ENCODE measurements at regions not wholly inside any gene's neighbourhood (a gene's known extent, or its start where the extent isn't known, plus 50 kb on each side); places are given as distances from the start of the nearest gene placed in this dataset.
"Not testable (repeated sequence)": the region's sequence is repeated elsewhere in the genome, so short reads cannot be mapped to it uniquely, and the experiment has no call there.

DNA sequence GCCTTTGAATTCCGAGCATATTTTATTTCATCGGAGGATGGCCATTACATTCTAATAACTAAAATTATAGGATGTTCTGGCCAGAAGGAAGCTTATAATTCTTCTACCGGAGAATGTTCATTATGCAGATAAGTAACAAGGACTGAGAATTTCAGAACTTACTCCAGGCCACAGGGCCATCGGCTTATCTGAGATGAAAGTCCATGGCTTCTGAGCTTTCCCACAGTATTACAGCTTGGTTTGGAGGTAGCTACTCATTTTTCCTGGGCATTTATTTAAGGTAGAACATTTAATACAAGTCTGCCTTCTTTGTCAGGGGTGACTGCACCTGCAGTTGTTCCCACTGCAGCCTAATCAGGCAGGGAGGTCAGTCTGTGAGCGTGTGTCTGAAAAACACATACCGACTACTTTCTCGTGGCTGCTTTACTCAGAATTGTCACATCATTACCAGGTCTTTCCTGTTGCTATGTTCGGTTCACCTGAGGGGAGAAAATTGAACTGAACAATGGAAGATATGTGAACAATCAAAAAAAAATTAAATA lies 219.7 kb upstream of the CPHXL start:
- H3K9me3 ChIP-seq (ENCODE audit: control insufficient read depth, low read length, poor library complexity, severe bottlenecking), result no peaks in the 10 kb centered on the region
- no peak for DNase-seq
- no peak for ATAC-seq
- no peak overlapping the region for H3K4me3 Mint-ChIP-seq
- peaks cover 29% of the 10 kb centered on the region for H3K27me3 Mint-ChIP-seq
- H3K4me1 Mint-ChIP-seq, result peaks cover 2% of the 10 kb centered on the region
- H3K36me3 Mint-ChIP-seq (ENCODE audit: low read depth), result no peaks in the 10 kb centered on the region
- no peak overlapping the region for H3K27ac Mint-ChIP-seq

DNA sequence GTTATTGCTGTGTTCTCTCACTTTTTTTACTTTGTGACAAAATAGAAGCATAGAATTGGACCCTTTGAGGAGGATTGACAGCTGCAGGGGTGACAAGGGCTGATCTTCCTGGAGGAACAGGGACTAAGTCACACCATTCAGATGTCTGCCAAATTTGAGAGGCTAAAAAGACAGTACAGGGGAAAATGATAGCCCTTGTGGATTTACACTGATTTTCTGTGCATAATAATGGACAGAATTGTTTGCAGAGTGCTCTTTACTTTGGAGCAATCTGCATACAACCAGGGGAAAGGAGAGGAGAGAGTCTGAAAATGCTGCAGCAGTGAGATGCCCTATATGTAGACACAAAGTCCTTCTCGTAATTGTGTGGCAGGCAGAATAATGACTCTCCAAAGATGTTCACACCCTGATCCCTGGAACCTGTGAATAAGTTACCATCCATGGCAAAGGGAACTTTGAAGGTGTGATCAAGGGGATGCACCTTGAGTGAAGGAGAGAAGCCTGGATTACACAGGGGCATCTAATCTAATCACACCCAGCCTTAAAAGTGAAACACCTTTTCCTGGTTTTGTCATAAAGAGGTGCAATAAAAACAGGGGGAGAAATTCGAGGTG lies 221.4 kb upstream of the CPHXL start:
- H3K36me3 Mint-ChIP-seq (ENCODE audit: low read depth), result no peaks in the 10 kb centered on the region
- DNase-seq (no peak), ATAC-seq (no peak)
- H3K4me1 Mint-ChIP-seq, result peaks cover 2% of the 10 kb centered on the region
- H3K4me3 Mint-ChIP-seq, result no peak overlapping the region
- peaks cover 29% of the 10 kb centered on the region for H3K27me3 Mint-ChIP-seq
- H3K9me3 ChIP-seq (ENCODE audit: control insufficient read depth, low read length, poor library complexity, severe bottlenecking), result no peaks in the 10 kb centered on the region
- H3K27ac Mint-ChIP-seq, result no peak overlapping the region

DNA sequence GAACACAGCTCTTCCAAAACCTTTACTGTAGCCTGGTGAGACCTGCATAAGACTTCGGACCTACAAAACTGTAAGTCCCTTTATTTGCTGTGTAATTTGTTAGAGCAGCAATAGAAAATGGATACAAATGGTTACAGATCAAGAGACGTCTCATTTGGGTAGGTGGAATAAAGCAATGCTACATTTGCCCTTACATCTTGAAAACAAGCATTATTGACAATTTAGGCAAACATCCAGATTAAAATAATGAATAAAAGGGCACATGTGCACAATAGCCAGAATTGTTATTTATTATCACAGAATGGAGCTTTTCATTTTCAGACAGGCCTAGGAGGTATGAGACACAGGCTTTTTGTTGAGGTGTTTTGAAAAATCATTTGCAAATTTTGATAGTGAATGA lies 222.2 kb upstream of the CPHXL start:
- DNase-seq (no peak), ATAC-seq (no peak)
- Mint-ChIP-seq H3K4me1 (no peaks in the 10 kb centered on the region), H3K27me3 (peaks cover 25% of the 10 kb centered on the region), H3K4me3 (no peak overlapping the region), H3K36me3 (ENCODE audit: low read depth) (no peaks in the 10 kb centered on the region), H3K27ac (no peak overlapping the region)
- no peaks in the 10 kb centered on the region for H3K9me3 ChIP-seq (ENCODE audit: control insufficient read depth, low read length, poor library complexity, severe bottlenecking)

DNA sequence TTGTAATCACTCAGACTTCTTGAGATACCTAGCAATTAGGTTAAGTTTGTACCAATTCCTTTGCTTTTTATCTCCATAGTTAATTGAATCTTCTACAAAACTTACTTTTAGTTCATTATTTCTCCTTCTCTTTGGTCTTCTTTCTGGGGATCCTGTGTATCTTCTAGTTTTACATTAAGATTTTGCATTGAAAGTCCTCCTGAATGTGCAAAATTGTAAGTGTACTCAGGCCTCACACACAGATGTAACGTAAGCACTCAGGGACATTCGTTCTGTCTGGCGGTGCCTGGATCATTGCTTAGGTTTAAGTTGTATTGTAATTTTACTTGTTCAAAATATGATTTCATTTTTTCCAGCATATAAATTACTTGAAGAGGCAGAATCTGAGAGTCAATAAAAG lies 222.6 kb upstream of the CPHXL start:
- no peaks in the 10 kb centered on the region for H3K4me1 Mint-ChIP-seq
- H3K27ac Mint-ChIP-seq, result no peak overlapping the region
- no peak overlapping the region for H3K4me3 Mint-ChIP-seq
- H3K36me3 Mint-ChIP-seq (ENCODE audit: low read depth), result no peaks in the 10 kb centered on the region
- DNase-seq (no peak), ATAC-seq (no peak)
- H3K9me3 ChIP-seq (ENCODE audit: control insufficient read depth, low read length, poor library complexity, severe bottlenecking), result no peaks in the 10 kb centered on the region
- H3K27me3 Mint-ChIP-seq, result peaks cover 24% of the 10 kb centered on the region

DNA sequence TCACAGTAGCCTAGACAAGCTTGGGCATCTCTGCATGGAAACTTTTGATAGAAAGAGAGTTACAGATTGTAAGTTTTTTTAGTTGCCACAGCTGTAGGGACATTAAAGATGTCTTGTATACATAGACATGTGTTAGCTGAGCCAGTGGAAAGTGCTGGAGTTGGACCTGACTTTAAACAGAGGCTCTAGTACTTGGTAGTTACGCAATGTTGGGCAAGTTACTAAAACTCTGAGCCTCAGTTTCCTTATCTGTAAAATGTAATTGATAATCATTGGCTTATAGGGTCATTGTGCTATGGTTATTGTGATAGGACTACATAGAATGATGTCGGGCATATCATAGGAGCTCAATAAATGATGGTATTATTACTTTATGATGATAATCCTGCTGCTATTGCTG lies 225.8 kb upstream of the CPHXL start:
- H3K9me3 ChIP-seq (ENCODE audit: control insufficient read depth, low read length, poor library complexity, severe bottlenecking), result no peaks in the 10 kb centered on the region
- Mint-ChIP-seq H3K4me3 (no peak overlapping the region), H3K36me3 (ENCODE audit: low read depth) (no peaks in the 10 kb centered on the region), H3K27me3 (peaks cover 24% of the 10 kb centered on the region), H3K27ac (no peak overlapping the region), H3K4me1 (no peaks in the 10 kb centered on the region)
- no peak for ATAC-seq
- no peak for DNase-seq

DNA sequence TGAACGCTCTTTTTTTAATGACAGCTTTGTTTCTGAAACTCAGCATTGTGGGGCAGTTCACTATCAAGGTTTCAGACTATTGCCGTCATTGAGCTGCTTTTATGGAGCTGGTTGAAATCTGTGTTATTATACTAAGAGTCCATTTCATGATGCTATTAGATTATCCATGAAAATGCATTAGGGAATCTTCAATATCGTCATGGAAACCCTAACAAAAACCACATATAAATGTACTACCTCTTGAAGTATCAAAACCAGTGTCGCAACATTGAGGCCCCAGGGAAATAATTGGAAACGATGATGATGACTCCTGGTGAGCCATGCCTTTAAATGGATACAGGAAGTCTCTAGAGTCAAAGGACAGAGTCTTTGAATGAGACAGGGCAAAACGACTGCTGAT lies 231.6 kb upstream of the CPHXL start:
- Mint-ChIP-seq H3K36me3 (ENCODE audit: low read depth) (no peaks in the 10 kb centered on the region), H3K4me3 (no peak overlapping the region), H3K27ac (no peak overlapping the region), H3K27me3 (no peaks in the 10 kb centered on the region), H3K4me1 (no peaks in the 10 kb centered on the region)
- DNase-seq (no peak), ATAC-seq (no peak)
- no peaks in the 10 kb centered on the region for H3K9me3 ChIP-seq (ENCODE audit: control insufficient read depth, low read length, poor library complexity, severe bottlenecking)

DNA sequence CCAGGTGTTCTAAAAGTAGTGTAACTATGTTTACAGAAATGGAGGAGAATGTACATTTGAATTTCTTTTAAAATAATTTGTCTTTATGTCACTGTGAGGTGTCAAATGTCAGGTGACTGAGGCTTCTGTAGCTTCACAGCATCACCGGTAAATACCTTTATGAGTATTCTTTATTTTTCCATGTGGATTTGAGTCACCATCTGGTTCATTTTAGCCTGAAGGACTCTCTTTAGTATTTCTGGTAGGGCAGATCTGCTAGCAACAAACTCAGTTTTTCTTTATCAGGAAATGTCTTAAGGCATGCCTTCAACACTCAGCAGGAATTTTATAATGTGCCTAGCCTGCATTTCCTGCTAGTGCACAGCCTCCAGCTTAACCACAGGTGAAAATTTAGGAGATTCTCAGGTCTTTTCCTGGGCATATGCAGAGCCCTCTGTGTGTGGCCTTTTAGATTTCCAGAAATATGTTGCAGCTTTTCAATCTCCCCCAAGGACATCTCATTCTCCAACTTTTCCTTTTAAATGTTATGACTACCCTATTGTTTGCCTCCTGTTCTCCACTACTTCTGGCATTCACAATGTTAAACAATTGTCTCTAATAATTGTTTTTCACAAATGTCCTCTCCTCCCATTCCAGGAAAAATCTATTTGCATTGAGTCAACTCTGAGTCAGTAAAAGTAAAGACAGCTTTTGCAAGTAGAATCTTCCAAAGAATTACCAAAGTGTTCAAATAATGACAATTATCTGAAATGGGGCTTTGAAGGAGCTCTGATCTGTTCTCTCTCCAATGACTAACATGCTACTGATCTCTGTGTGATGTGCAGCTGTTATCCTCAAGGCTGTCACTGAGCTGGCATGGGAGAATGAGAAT lies 239.4 kb upstream of the CPHXL start:
- H3K27ac Mint-ChIP-seq, result no peak overlapping the region

DNA sequence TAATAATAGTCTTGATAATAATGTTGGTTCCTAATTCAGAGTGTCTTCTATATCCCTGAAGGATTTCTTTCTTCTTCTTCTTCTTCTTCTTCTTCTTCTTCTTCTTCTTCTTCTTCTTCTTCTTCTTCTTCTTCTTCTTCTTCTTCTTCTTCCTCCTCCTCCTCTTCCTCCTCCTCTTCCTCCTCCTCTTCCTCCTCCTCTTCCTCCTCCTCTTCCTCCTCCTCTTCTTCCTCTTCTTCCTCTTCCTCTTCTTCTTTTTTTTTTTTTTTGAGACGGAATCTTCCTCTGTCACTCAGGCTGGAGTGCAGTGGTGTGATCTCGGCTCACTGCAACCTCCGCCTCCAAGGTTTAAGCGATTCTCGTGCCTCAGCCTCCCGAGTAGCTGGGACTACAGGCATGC lies 242.8 kb upstream of the CPHXL start:
- H3K9me3 ChIP-seq (ENCODE audit: control insufficient read depth, low read length, poor library complexity, severe bottlenecking); H3K4me3 Mint-ChIP-seq; ATAC-seq; H3K4me1 Mint-ChIP-seq; H3K27ac Mint-ChIP-seq; H3K27me3 Mint-ChIP-seq; DNase-seq; H3K36me3 Mint-ChIP-seq (ENCODE audit: low read depth): not testable (repeated sequence)

More for the DNA sequence above, 239.4 kb upstream of the CPHXL start:
- no peaks in the 10 kb centered on the region for H3K36me3 Mint-ChIP-seq (ENCODE audit: low read depth)
- H3K4me3 Mint-ChIP-seq, result no peak overlapping the region
- no peaks in the 10 kb centered on the region for H3K27me3 Mint-ChIP-seq
- DNase-seq (no peak), ATAC-seq (no peak)
- H3K4me1 Mint-ChIP-seq, result no peaks in the 10 kb centered on the region
- H3K9me3 ChIP-seq (ENCODE audit: control insufficient read depth, low read length, poor library complexity, severe bottlenecking), result no peaks in the 10 kb centered on the region

DNA sequence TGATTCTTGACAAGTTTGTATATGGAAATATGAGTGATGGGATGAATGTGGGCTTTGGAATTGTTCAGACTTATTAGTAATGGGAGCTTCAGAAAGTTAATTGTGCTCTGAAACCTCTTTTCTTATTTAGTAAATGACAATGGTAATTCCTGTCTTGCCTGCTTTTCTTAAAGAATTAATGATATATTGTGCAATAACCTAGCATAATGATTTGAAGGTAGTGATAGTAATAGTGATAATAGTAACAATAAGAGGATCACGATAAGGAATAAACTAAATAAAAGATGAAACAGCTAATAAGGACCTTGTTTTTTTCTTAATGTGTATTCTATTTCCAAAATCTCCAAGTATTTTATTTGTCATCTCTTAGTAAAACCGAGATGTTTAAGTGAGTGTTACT lies 245.0 kb upstream of the CPHXL start:
- Mint-ChIP-seq H3K27ac (no peak overlapping the region), H3K27me3 (no peaks in the 10 kb centered on the region), H3K4me3 (no peak overlapping the region), H3K36me3 (ENCODE audit: low read depth) (no peaks in the 10 kb centered on the region), H3K4me1 (no peaks in the 10 kb centered on the region)
- no peak for ATAC-seq
- DNase-seq, result no peak
- no peaks in the 10 kb centered on the region for H3K9me3 ChIP-seq (ENCODE audit: control insufficient read depth, low read length, poor library complexity, severe bottlenecking)

DNA sequence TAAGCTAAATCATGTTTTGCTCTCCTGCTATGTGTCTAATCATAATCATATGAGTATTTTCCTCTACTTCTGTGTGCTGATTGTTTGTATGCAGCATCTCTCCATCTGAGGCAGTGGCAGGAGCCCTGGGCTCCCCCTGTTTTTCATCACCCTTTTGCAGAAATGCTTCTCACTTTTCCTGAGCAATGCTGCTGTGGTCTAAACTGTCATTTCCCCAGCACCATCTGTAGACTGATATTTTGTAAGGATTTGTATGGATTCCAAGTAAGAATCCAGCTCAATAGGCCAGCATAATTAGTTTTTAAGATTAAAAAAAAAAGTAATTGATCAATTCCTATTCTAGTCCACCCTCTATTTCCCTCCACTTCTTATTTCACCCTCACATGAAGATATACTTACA lies 257.0 kb upstream of the CPHXL start:
- DNase-seq (no peak), ATAC-seq (no peak)
- Mint-ChIP-seq H3K27me3 (no peaks in the 10 kb centered on the region), H3K4me1 (no peaks in the 10 kb centered on the region), H3K27ac (no peak overlapping the region), H3K4me3 (no peak overlapping the region), H3K36me3 (ENCODE audit: low read depth) (no peaks in the 10 kb centered on the region)
- peaks cover 3% of the 10 kb centered on the region for H3K9me3 ChIP-seq (ENCODE audit: control insufficient read depth, low read length, poor library complexity, severe bottlenecking)

DNA sequence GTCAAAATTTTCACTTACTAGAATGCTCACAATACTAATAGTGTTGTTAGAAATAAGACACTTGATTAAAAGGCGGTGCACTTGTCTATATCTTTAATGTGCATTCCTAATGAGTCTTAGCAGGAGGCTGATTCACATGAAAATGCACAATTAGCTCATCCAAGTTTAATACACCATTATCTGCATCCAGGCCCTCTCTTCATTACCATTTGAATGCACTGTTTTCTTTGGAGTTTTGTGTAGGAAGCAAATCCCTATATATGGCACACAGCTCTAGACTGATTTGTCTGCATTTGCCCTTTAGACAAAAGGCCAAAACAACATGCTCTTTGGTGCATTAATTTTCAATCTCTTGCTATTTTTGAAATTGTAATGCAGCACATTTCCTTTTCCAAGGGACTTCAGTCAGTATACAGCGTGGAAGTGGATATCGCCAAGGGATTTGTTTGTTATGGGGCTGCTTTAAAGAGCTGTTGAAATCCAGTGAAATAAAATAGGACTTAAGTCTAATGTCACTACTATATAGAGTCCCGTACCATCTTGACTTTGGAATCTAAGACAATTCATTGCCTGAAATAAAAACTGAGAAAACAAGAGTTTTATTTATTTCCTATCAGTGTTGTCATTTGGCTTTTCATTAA lies 257.6 kb upstream of the CPHXL start:
- H3K27me3 Mint-ChIP-seq, result no peaks in the 10 kb centered on the region
- H3K27ac Mint-ChIP-seq, result no peak overlapping the region
- no peak for ATAC-seq
- H3K36me3 Mint-ChIP-seq (ENCODE audit: low read depth), result no peaks in the 10 kb centered on the region
- DNase-seq, result no peak
- H3K4me3 Mint-ChIP-seq, result no peak overlapping the region
- H3K9me3 ChIP-seq (ENCODE audit: control insufficient read depth, low read length, poor library complexity, severe bottlenecking), result peaks cover 3% of the 10 kb centered on the region
- no peaks in the 10 kb centered on the region for H3K4me1 Mint-ChIP-seq

DNA sequence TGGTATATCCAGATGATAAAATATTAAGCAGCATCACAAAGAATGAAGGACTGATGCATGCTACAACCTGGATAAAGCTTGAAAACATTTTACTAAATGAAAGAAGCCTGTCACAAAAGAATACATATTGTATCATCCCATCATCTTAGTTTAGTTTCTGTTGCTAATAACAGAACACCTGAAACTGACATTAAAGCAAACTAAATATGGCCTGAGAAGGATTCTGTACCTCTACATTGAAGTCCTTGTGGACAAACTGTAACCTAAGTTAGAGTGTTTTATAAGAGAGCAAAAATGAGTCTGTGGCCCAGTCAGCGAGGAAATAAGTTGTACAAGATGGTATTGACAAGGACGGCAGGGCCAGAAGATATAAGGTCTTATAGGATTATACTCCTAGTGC lies 261.0 kb upstream of the CPHXL start:
- Mint-ChIP-seq H3K4me3 (no peak overlapping the region), H3K27ac (no peak overlapping the region), H3K4me1 (no peaks in the 10 kb centered on the region), H3K36me3 (ENCODE audit: low read depth) (no peaks in the 10 kb centered on the region), H3K27me3 (no peaks in the 10 kb centered on the region)
- DNase-seq, result no peak
- ATAC-seq, result no peak
- peaks cover 3% of the 10 kb centered on the region for H3K9me3 ChIP-seq (ENCODE audit: control insufficient read depth, low read length, poor library complexity, severe bottlenecking)

DNA sequence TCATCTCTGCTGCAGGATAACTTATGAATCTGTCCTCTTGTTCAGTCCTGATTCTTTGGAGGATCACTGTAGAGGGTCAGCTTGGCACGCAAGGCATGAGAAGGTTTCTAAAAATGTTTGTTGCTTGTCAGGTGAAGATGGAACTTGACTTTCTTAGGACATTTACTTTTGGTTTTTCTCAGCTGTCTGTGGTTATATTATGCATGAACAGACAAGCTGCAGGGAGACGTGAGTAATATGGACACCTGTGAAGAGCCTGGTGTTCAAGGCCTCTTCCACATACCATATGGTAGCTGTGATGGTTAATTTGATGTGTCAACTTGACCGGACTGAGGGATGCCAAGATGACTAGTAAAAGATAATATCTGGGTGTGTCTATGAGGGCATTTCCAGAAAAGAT lies 270.2 kb upstream of the CPHXL start:
- ATAC-seq (no peak), DNase-seq (no peak)
- H3K9me3 ChIP-seq (ENCODE audit: control insufficient read depth, low read length, poor library complexity, severe bottlenecking), result no peaks in the 10 kb centered on the region
- H3K36me3 Mint-ChIP-seq (ENCODE audit: low read depth), result no peaks in the 10 kb centered on the region
- H3K27me3 Mint-ChIP-seq, result no peaks in the 10 kb centered on the region
- no peak overlapping the region for H3K4me3 Mint-ChIP-seq
- no peak overlapping the region for H3K27ac Mint-ChIP-seq
- no peaks in the 10 kb centered on the region for H3K4me1 Mint-ChIP-seq

Measured in T-helper 17 cell (primary cell).